Keratinocyte (primary cell): ENCODE measurements at regions not wholly inside any gene's neighbourhood (a gene's known extent, or its start where the extent isn't known, plus 50 kb on each side); places are given as distances from the start of the nearest gene placed in this dataset.

Experiments
- DNase-seq: peaks from one replicate; pipeline ENCODE4 v3.0.0-alpha.2; 2011; ENCODE audit warnings: low read depth, missing footprints, low spot score
- FAIRE-seq: peaks from 2 replicates; lab custom pipeline; 2011; peaks lifted over from hg19 to GRCh38; lab: Jason Lieb, UNC
- H2AFZ ChIP-seq: 2 replicates; pipeline ENCODE4 v1.6.0; 2012; ENCODE audit warnings: low read length, control low read depth, inconsistent platforms; ENCODE audit not compliant: control insufficient read depth
- H3K27ac ChIP-seq: 2 replicates; pipeline ENCODE4 v1.5.1; 2011; ENCODE audit warnings: low read length; ENCODE audit not compliant: control insufficient read depth, insufficient read depth
- H3K27me3 ChIP-seq: 3 replicates; pipeline ENCODE4 v1.6.0; 2011; ENCODE audit warnings: low read length; ENCODE audit not compliant: control insufficient read depth, insufficient read depth; ENCODE audit errors: extremely low read depth
- H3K36me3 ChIP-seq, 2 experiments: 2 replicates in 1 of 2; 3 replicates in 1 of 2; pipeline ENCODE4 v1.5.1; 2011; ENCODE audit warnings: low read length in 2 of 2, mild to moderate bottlenecking in 1 of 2; ENCODE audit not compliant: control insufficient read depth in 2 of 2, insufficient read depth in 2 of 2; ENCODE audit errors: extremely low read depth in 1 of 2
- H3K4me1 ChIP-seq: 3 replicates; pipeline ENCODE4 v1.5.1; 2011; ENCODE audit warnings: low read length; ENCODE audit not compliant: control insufficient read depth, insufficient read depth; ENCODE audit errors: extremely low read depth
- H3K4me2 ChIP-seq: 3 replicates; pipeline ENCODE4 v1.6.0; 2011; ENCODE audit warnings: low read depth, low read length; ENCODE audit not compliant: control insufficient read depth, insufficient read depth; ENCODE audit errors: extremely low read depth
- H3K4me3 ChIP-seq, 3 experiments: fragments of 200-600 bp in 1 of 3; sonication (generic) in 1 of 3; 2 replicates in 2 of 3; 3 replicates in 1 of 3; pipeline ENCODE4 v1.5.1; 2011 to 2016; ENCODE audit warnings: low read length in 3 of 3, mild to moderate bottlenecking in 3 of 3, control low read depth in 2 of 3, inconsistent platforms in 1 of 3, low read depth in 1 of 3, mixed read lengths in 1 of 3, mixed run types in 1 of 3, moderate library complexity in 1 of 3; ENCODE audit not compliant: control insufficient read depth in 2 of 3, insufficient read depth in 2 of 3; ENCODE audit errors: extremely low read depth in 1 of 3
- H3K79me2 ChIP-seq: 2 replicates; pipeline ENCODE4 v1.6.0; 2012; ENCODE audit warnings: low read length; ENCODE audit not compliant: control insufficient read depth, insufficient read depth
- H3K9ac ChIP-seq: 3 replicates; pipeline ENCODE4 v1.6.0; 2011; ENCODE audit warnings: low read length; ENCODE audit not compliant: control insufficient read depth, insufficient read depth; ENCODE audit errors: extremely low read depth
- H3K9me1 ChIP-seq: 3 replicates; pipeline ENCODE4 v1.6.0; 2011; ENCODE audit warnings: low read length; ENCODE audit not compliant: control insufficient read depth, insufficient read depth; ENCODE audit errors: extremely low read depth
- H3K9me3 ChIP-seq: 2 replicates; pipeline ENCODE4 v1.5.1; 2012; ENCODE audit warnings: low read depth, low read length; ENCODE audit not compliant: control insufficient read depth
- H4K20me1 ChIP-seq: 3 replicates; pipeline ENCODE4 v1.6.0; 2011; ENCODE audit warnings: low read length; ENCODE audit not compliant: control insufficient read depth, insufficient read depth; ENCODE audit errors: extremely low read depth
- CTCF ChIP-seq, 3 experiments: IDR thresholded peaks in 1 of 3; conservative IDR thresholded peaks in 1 of 3; optimal IDR thresholded peaks in 1 of 3; 2 replicates in 2 of 3; 3 replicates in 1 of 3; pipeline versions ENCODE3 to v1.5.1; 2011; ENCODE audit warnings: low read length in 3 of 3, mild to moderate bottlenecking in 3 of 3, moderate library complexity in 2 of 3, control low read depth in 1 of 3, inconsistent platforms in 1 of 3; ENCODE audit not compliant: insufficient read depth in 2 of 3; ENCODE audit errors: extremely low read depth in 1 of 3
- EZH2 ChIP-seq: IDR thresholded peaks from one replicate; pipeline ENCODE4 v1.6.1; 2012; ENCODE audit warnings: inconsistent platforms, mild to moderate bottlenecking, low read length, moderate library complexity
- dilution Hi-C: fragments of 300-500 bp; cut with MboI; formaldehyde crosslinking; loops from one replicate; pipeline ENCODE4 v1.7.0; 2020; ENCODE audit warnings: low sequenced_read_pairs; ENCODE audit not compliant: extremely low pct_ligation_motif_present

GRCh38 chr6:113356139-113356538, 501.0 kb upstream of the MARCKS start:
- H3K9ac ChIP-seq, result no peak overlapping the region
- no peak overlapping the region for H3K27ac ChIP-seq
- FAIRE-seq (no peak), DNase-seq (no peak)
- no peaks in the 10 kb centered on the region for H3K9me1 ChIP-seq
- no peaks in the 10 kb centered on the region for H3K36me3 ChIP-seq
- no peaks in the 10 kb centered on the region for H4K20me1 ChIP-seq
- no peak overlapping the region for H3K4me2 ChIP-seq
- dilution Hi-C loops, result no loop called here
- H3K4me3 ChIP-seq, result no peak overlapping the region
- H3K4me1 ChIP-seq, result peaks cover 56% of the 10 kb centered on the region
- no peak for TF ChIP-seq CTCF (optimal IDR thresholded peaks at IDR 0.05 in 1 of 3, IDR thresholded peaks at IDR 0.05 in 1 of 3, conservative IDR thresholded peaks at IDR 0.05 in 1 of 3; ENCODE audit: extremely low read depth in 1 of 3, insufficient read depth in 2 of 3, low read length in 3 of 3)
- no peak for TF ChIP-seq EZH2
- H3K79me2 ChIP-seq, result no peaks in the 10 kb centered on the region
- no peaks in the 10 kb centered on the region for H3K27me3 ChIP-seq
- no peaks in the 10 kb centered on the region for H3K9me3 ChIP-seq
- no peak overlapping the region for H2AFZ ChIP-seq

- dilution Hi-C loops, result no loop called here
- Histone ChIP-seq H3K4me1 (peaks cover 56% of the 10 kb centered on the region), H3K36me3 (no peaks in the 10 kb centered on the region), H3K79me2 (no peaks in the 10 kb centered on the region), H3K9me1 (no peaks in the 10 kb centered on the region), H4K20me1 (no peaks in the 10 kb centered on the region), H3K27ac (no peak overlapping the region), H3K4me3 (no peak overlapping the region), H3K4me2 (no peak overlapping the region), H3K27me3 (no peaks in the 10 kb centered on the region), H2AFZ (no peak overlapping the region), H3K9me3 (no peaks in the 10 kb centered on the region), H3K9ac (no peak overlapping the region)
- FAIRE-seq (no peak), DNase-seq (no peak)
- TF ChIP-seq EZH2 (no peak), CTCF (optimal IDR thresholded peaks at IDR 0.05 in 1 of 3, IDR thresholded peaks at IDR 0.05 in 1 of 3, conservative IDR thresholded peaks at IDR 0.05 in 1 of 3; ENCODE audit: extremely low read depth in 1 of 3, insufficient read depth in 2 of 3, low read length in 3 of 3) (no peak)
Observed at GRCh38 chr6:113357041-113357440, 500.1 kb upstream of the MARCKS start.
